GM19455 (cell line): ENCODE measurements at regions not wholly inside any gene's neighbourhood (a gene's known extent, or its start where the extent isn't known, plus 50 kb on each side); places are given as distances from the start of the nearest gene placed in this dataset.
"Not testable (repeated sequence)": the region's sequence is repeated elsewhere in the genome, so short reads cannot be mapped to it uniquely, and the experiment has no call there.

Experiments
- ATAC-seq: cut with Tn5 transposase; IDR thresholded peaks from one replicate; pipeline ENCODE4 v1.9.1; 2021; ENCODE audit not compliant: unreplicated experiment

GRCh38 chr1:146376708-146377496, 148.1 kb upstream of the NOTCH2NLA start:
- ATAC-seq, result peak; percentile 96

- peak; percentile 49 for ATAC-seq
These were observed 147.5 kb upstream of the NOTCH2NLA start for GRCh38 chr1:146376309-146376707.

GRCh38 chr1:146375108-146375507, 146.3 kb upstream of the NOTCH2NLA start:
- ATAC-seq, result not testable (repeated sequence)

- ATAC-seq, result not testable (repeated sequence)
These were observed 141.1 kb upstream of the NOTCH2NLA start for GRCh38 chr1:146369940-146370339.

GRCh38 chr1:146355373-146355772, 126.6 kb upstream of the NOTCH2NLA start:
- ATAC-seq, result not testable (repeated sequence)

GRCh38 chr1:146326863-146327262, 98.0 kb upstream of the NOTCH2NLA start:
- not testable (repeated sequence) for ATAC-seq

- ATAC-seq, result not testable (repeated sequence)
These were observed 95.6 kb upstream of the NOTCH2NLA start for GRCh38 chr1:146324463-146324862.

GRCh38 chr1:146323302-146323701, 94.5 kb upstream of the NOTCH2NLA start:
- ATAC-seq, result not testable (repeated sequence)

- not testable (repeated sequence) for ATAC-seq
These were observed 94.1 kb upstream of the NOTCH2NLA start for GRCh38 chr1:146322893-146323292.

- ATAC-seq, result not testable (repeated sequence)
These were observed 89.9 kb upstream of the NOTCH2NLA start for GRCh38 chr1:146318715-146319114.

- not testable (repeated sequence) for ATAC-seq
These were observed 89.0 kb upstream of the NOTCH2NLA start for GRCh38 chr1:146317785-146318184.

GRCh38 chr1:146314449-146315246, 85.8 kb upstream of the NOTCH2NLA start:
- not testable (repeated sequence) for ATAC-seq

GRCh38 chr1:146310579-146310978, 81.8 kb upstream of the NOTCH2NLA start:
- ATAC-seq, result not testable (repeated sequence)

GRCh38 chr1:146309427-146309826, 80.6 kb upstream of the NOTCH2NLA start:
- ATAC-seq, result not testable (repeated sequence)

- ATAC-seq, result not testable (repeated sequence)
These were observed 80.1 kb upstream of the NOTCH2NLA start for GRCh38 chr1:146308892-146309291.

GRCh38 chr1:146308152-146308551, 79.3 kb upstream of the NOTCH2NLA start:
- ATAC-seq, result not testable (repeated sequence)

- peak; percentile 97 for ATAC-seq
These were observed 78.8 kb upstream of the NOTCH2NLA start for GRCh38 chr1:146307632-146308031.

GRCh38 chr1:146306651-146307050, 77.8 kb upstream of the NOTCH2NLA start:
- ATAC-seq, result not testable (repeated sequence)

GRCh38 chr1:146305442-146305841, 76.6 kb upstream of the NOTCH2NLA start:
- ATAC-seq, result not testable (repeated sequence)

GRCh38 chr1:146298575-146298897, 69.7 kb upstream of the NOTCH2NLA start:
- ATAC-seq, result peak; percentile 95

GRCh38 chr1:146297781-146298574, 69.2 kb upstream of the NOTCH2NLA start:
- ATAC-seq, result peak; percentile 46
